GM23338 (cell line): ENCODE measurements at regions not wholly inside any gene's neighbourhood (a gene's known extent, or its start where the extent isn't known, plus 50 kb on each side); places are given as distances from the start of the nearest gene placed in this dataset.
"Not testable (repeated sequence)": the region's sequence is repeated elsewhere in the genome, so short reads cannot be mapped to it uniquely, and the experiment has no call there.

Experiments
- ATAC-seq: fragments of 200-7000 bp; cut with Tn5 transposase; 3 replicates; pipeline ENCODE4 v1.9.1; 2020
- DNase-seq: peaks from one replicate; pipeline ENCODE4 v3.0.0-alpha.2; 2015; ENCODE audit warnings: low spot score
- H2AFZ ChIP-seq: fragments of 200-600 bp; sonication (generic); 2 replicates; pipeline ENCODE4 v1.8.0; 2016; ENCODE audit warnings: antibody characterized with exemption, mild to moderate bottlenecking, moderate library complexity
- H3F3A ChIP-seq: fragments of 200-600 bp; sonication (generic); replicated peaks from 2 replicates; pipeline ENCODE4 v1.8.0; 2017; ENCODE audit warnings: antibody characterized with exemption, mixed run types, low read depth
- H3K27ac ChIP-seq: fragments of 200-600 bp; sonication (generic); 2 replicates; pipeline ENCODE4 v1.6.1; 2016; ENCODE audit warnings: low read depth
- H3K27me3 ChIP-seq: fragments of 200-600 bp; sonication (generic); 2 replicates; pipeline ENCODE4 v1.8.0; 2016; ENCODE audit warnings: mild to moderate bottlenecking, mixed run types, moderate library complexity; ENCODE audit not compliant: insufficient read depth
- H3K36me3 ChIP-seq: fragments of 200-600 bp; sonication (generic); 2 replicates; pipeline ENCODE4 v1.8.0; 2016; ENCODE audit warnings: mild to moderate bottlenecking; ENCODE audit not compliant: insufficient read depth
- H3K4me1 ChIP-seq: fragments of 200-600 bp; sonication (generic); 2 replicates; pipeline ENCODE4 v1.8.0; 2016; ENCODE audit warnings: mild to moderate bottlenecking, moderate library complexity; ENCODE audit not compliant: insufficient read depth
- H3K4me2 ChIP-seq: fragments of 200-600 bp; sonication (generic); 2 replicates; pipeline ENCODE4 v1.7.1; 2017; ENCODE audit warnings: mixed run types
- H3K4me3 ChIP-seq: fragments of 200-600 bp; sonication (generic); 2 replicates; pipeline ENCODE4 v1.6.1; 2016; ENCODE audit warnings: mixed run types
- H3K79me2 ChIP-seq: fragments of 200-600 bp; sonication (generic); replicated peaks from 2 replicates; pipeline ENCODE4 v1.8.0; 2017; ENCODE audit warnings: mild to moderate bottlenecking; ENCODE audit not compliant: insufficient read depth
- H3K9me2 ChIP-seq: fragments of 200-600 bp; sonication (generic); 2 replicates; pipeline ENCODE4 v1.8.0; 2017; ENCODE audit not compliant: insufficient read depth
- H4K20me1 ChIP-seq: fragments of 200-600 bp; sonication (generic); replicated peaks from 2 replicates; pipeline ENCODE4 v1.8.0; 2017; ENCODE audit warnings: mild to moderate bottlenecking; ENCODE audit not compliant: insufficient read depth
- H3K27ac Mint-ChIP-seq: 2 replicates; pipeline ENCODE4 v1.8.0; 2020; ENCODE audit warnings: inconsistent platforms, mild to moderate bottlenecking, moderate library complexity, mixed read lengths
- H3K27me3 Mint-ChIP-seq: 3 replicates; pipeline ENCODE4 v1.8.0; 2022; ENCODE audit warnings: low read depth, mild to moderate bottlenecking, moderate library complexity, mixed read lengths, inconsistent platforms; ENCODE audit not compliant: insufficient read depth, poor library complexity
- H3K36me3 Mint-ChIP-seq: 3 replicates; pipeline ENCODE4 v1.8.0; 2021; ENCODE audit warnings: low read depth, mild to moderate bottlenecking, inconsistent platforms, moderate library complexity, mixed read lengths
- H3K4me1 Mint-ChIP-seq: 3 replicates; pipeline ENCODE4 v1.8.0; 2020; ENCODE audit warnings: mild to moderate bottlenecking, inconsistent platforms, mixed read lengths
- H3K4me3 Mint-ChIP-seq: 3 replicates; pipeline ENCODE4 v1.8.0; 2021; ENCODE audit warnings: moderate library complexity, mild to moderate bottlenecking, inconsistent platforms, mixed read lengths
- H3K9me3 Mint-ChIP-seq: 3 replicates; pipeline ENCODE4 v1.8.0; 2020; ENCODE audit warnings: moderate library complexity, mild to moderate bottlenecking, inconsistent platforms, mixed read lengths
- CREB1 ChIP-seq: fragments of 250-450 bp; sonication (Bioruptor Pico); IDR thresholded peaks from 2 replicates; pipeline ENCODE4 v1.5.0; 2020; ENCODE audit warnings: low read depth, mild to moderate bottlenecking, moderate library complexity
- ETS1 ChIP-seq: IDR thresholded peaks from 2 replicates; pipeline ENCODE4 v1.6.1; 2016; ENCODE audit warnings: antibody characterized with exemption
- EZH2phosphoT487 ChIP-seq: fragments of 200-600 bp; sonication (generic); IDR thresholded peaks from one replicate; pipeline ENCODE4 v1.8.1; 2018; ENCODE audit warnings: antibody characterized with exemption; ENCODE audit not compliant: unreplicated experiment
- JUNB ChIP-seq: IDR thresholded peaks from one replicate; pipeline ENCODE4 v1.6.1; 2016; ENCODE audit warnings: antibody characterized with exemption; ENCODE audit not compliant: unreplicated experiment
- NANOG ChIP-seq: IDR thresholded peaks from 2 replicates; pipeline ENCODE4 v1.6.1; 2016; ENCODE audit warnings: antibody characterized with exemption, borderline replicate concordance
- POLR2AphosphoS5 ChIP-seq: IDR thresholded peaks from 2 replicates; pipeline ENCODE4 v1.6.1; 2016; ENCODE audit warnings: antibody characterized with exemption, low read depth
- STAT1 ChIP-seq: IDR thresholded peaks from one replicate; pipeline ENCODE4 v1.6.1; 2016; ENCODE audit warnings: antibody characterized with exemption; ENCODE audit not compliant: unreplicated experiment
- ZNF331 ChIP-seq: fragments of 250-450 bp; sonication (Bioruptor Pico); IDR thresholded peaks from 2 replicates; pipeline ENCODE4 v1.5.0; 2020; ENCODE audit warnings: low read depth, mild to moderate bottlenecking, moderate library complexity
- ZNF462 ChIP-seq: fragments of 250-450 bp; sonication (Bioruptor Pico); IDR thresholded peaks from 2 replicates; pipeline ENCODE4 v1.5.0; 2020; ENCODE audit warnings: mild to moderate bottlenecking, moderate library complexity

- DNase-seq, H3K4me1 Mint-ChIP-seq, H3K36me3 Mint-ChIP-seq, H3K27ac Mint-ChIP-seq, H3K27me3 ChIP-seq, H3K4me1 ChIP-seq, H3K36me3 ChIP-seq, ATAC-seq, H2AFZ ChIP-seq, H3K27ac ChIP-seq, H3F3A ChIP-seq, H3K9me2 ChIP-seq, H3K79me2 ChIP-seq, H3K27me3 Mint-ChIP-seq, H3K4me3 Mint-ChIP-seq, H3K9me3 Mint-ChIP-seq, H3K4me2 ChIP-seq, H4K20me1 ChIP-seq, H3K4me3 ChIP-seq: not testable (repeated sequence)
Measured at GRCh38 chrX:79026742-79027141, 81.6 kb downstream of the P2RY10 start.

DNA sequence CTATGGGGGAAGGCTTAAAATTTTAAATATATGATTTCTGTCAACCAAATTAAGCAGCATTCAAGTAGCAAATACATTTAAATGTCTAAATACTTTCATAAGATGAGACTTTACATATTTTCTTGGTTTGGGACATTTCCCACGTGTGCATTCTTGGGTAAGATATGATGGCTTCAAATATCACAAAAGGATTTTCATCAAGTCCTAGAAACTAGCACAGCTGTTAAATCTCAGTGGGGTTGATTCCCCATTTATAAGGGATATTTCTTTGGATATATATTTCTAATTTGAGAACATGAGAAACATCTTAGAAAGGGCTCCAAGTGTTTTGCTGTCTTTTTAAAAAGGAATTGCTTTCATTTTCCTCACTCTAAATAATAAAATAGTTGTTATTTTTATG lies 90.2 kb downstream of the P2RY10 start:
- DNase-seq (no peak), ATAC-seq (no peak)
- Histone ChIP-seq H3F3A (no peaks in the 10 kb centered on the region), H3K27me3 (no peaks in the 10 kb centered on the region), H3K4me3 (no peak overlapping the region), H4K20me1 (no peaks in the 10 kb centered on the region), H3K9me2 (no peaks in the 10 kb centered on the region), H3K79me2 (no peaks in the 10 kb centered on the region), H3K27ac (no peak overlapping the region), H3K4me1 (no peaks in the 10 kb centered on the region), H2AFZ (no peak overlapping the region), H3K36me3 (no peaks in the 10 kb centered on the region), H3K4me2 (no peak overlapping the region)
- no peaks in the 10 kb centered on the region for H3K27me3 Mint-ChIP-seq
- no peak overlapping the region for H3K4me3 Mint-ChIP-seq
- TF ChIP-seq EZH2phosphoT487 (no peak), ZNF331 (CRISPR knock-in tag) (no peak)
- peaks cover 15% of the 10 kb centered on the region for H3K9me3 Mint-ChIP-seq
- H3K27ac Mint-ChIP-seq, result no peak overlapping the region
- H3K4me1 Mint-ChIP-seq, result no peaks in the 10 kb centered on the region; the same call in 2 of the 3 replicates
- H3K36me3 Mint-ChIP-seq, result no peaks in the 10 kb centered on the region

DNA sequence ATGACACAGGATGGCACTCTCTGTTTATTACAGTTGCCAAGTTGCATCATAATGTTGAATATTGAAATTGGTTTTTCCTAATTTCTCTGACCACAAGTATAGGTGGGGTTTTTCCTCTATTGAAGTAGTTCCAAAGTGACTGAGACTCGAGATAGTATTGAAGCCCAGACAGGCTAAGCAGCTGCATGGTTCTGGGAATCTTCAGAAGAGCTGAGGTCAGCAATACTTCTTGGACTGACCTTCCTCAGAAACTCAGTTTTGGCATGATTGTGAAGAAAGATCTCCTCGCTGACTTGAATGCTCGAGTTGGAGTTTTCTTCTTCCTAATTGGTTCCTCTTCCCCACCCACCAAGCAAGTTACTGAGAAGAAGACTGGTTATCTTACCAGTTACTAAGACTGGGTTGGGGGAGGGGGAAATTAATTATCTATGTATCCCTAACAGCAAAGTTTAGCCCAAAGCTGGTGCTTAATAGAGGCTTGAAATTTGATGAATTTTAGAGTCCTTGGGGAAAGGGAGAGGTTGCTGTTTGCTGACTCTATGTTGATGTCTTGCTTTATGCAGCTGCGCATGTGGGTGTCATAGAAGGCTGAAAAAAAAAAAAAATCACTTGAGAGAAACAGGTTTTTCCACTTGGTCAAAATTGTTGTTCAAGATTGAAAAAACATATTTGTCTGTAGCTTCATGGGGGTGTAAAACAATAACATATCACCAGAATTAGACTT lies 91.1 kb downstream of the P2RY10 start:
- no peaks in the 10 kb centered on the region for H4K20me1 ChIP-seq
- Mint-ChIP-seq H3K9me3 (peaks cover 10% of the 10 kb centered on the region), H3K4me3 (no peak overlapping the region), H3K4me1 (no peaks in the 10 kb centered on the region; the same call in 2 of the 3 replicates), H3K27ac (no peak overlapping the region), H3K27me3 (no peaks in the 10 kb centered on the region), H3K36me3 (no peaks in the 10 kb centered on the region)
- H3K79me2 ChIP-seq, result no peaks in the 10 kb centered on the region
- no peak overlapping the region for H3K27ac ChIP-seq
- ATAC-seq (no peak), DNase-seq (peak; percentile 0)
- no peaks in the 10 kb centered on the region for H3K4me1 ChIP-seq
- no peaks in the 10 kb centered on the region for H3K27me3 ChIP-seq
- no peak overlapping the region for H2AFZ ChIP-seq
- no peak overlapping the region for H3K4me3 ChIP-seq
- no peak overlapping the region for H3K4me2 ChIP-seq
- H3K36me3 ChIP-seq, result no peaks in the 10 kb centered on the region
- no peaks in the 10 kb centered on the region for H3K9me2 ChIP-seq
- no peaks in the 10 kb centered on the region for H3F3A ChIP-seq
- TF ChIP-seq CREB1 (CRISPR knock-in tag), result no peak
- no peak for TF ChIP-seq ETS1
- TF ChIP-seq ZNF462 (CRISPR knock-in tag), result no peak
- no peak for TF ChIP-seq STAT1
- no peak for TF ChIP-seq ZNF331 (CRISPR knock-in tag)
- TF ChIP-seq NANOG, result no peak
- TF ChIP-seq POLR2AphosphoS5, result no peak
- no peak for TF ChIP-seq JUNB
